ENCODE measurements at regions not wholly inside any gene's neighbourhood (a gene's known extent, or its start where the extent isn't known, plus 50 kb on each side); places are given as distances from the start of the nearest gene placed in this dataset.

- no peak for DNase-seq
Measured at GRCh38 chr2:180187611-180188010, 180.5 kb upstream of the CWC22 start.

DNA sequence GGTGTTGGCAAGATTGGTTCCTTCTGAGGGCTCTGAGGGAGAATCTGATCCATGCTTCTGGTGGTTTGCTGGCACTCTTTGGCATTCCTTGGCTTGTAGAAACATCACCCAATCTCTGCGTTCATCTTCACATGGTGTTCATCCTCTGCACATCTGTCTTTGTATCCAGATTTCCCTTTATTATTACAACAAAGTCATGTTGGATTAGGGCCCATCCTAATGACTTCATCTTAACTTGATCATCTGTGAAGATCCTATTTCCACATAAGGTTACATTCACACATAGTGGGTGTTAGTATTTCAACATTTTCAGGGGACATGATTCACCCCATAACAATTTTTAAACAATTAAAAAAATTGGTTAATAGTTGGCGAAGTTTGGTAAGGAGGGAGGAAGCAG is 177.4 kb upstream of the CWC22 start:
- DNase-seq, result no peak

GRCh38 chr2:180180511-180180910 is 173.4 kb upstream of the CWC22 start:
- no peak for DNase-seq

GRCh38 chr2:180177534-180177933 is 170.4 kb upstream of the CWC22 start:
- DNase-seq, result no peak

- DNase-seq, result no peak
Measured at GRCh38 chr2:180175736-180176135, 168.6 kb upstream of the CWC22 start.

- DNase-seq, result no peak
Measured at GRCh38 chr2:180174580-180174979, 167.5 kb upstream of the CWC22 start.

- no peak for DNase-seq
Measured at GRCh38 chr2:180169474-180169873, 162.4 kb upstream of the CWC22 start.

DNA sequence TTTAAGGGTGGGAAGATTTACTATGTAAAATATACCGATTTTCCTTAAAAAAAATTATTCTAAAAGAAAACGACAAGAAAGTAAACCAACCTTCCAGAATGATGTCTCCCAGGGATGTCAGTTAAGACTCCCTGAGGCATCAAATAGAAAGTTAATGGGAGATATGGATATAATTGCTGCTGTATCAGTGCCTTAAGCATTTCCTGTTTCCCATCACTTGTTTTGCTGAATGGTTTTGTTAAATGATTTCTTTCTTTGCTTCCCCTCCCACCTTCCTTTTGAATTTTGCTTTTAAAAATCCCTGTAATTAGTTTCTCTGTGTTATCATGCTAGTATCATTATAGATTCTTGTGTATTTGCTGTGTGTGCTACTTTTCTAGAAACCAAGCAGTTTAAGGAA is 154.3 kb upstream of the CWC22 start:
- no peak for DNase-seq

GRCh38 chr2:180159921-180160320 is 152.8 kb upstream of the CWC22 start:
- no peak for DNase-seq

GRCh38 chr2:180158961-180159360 is 151.9 kb upstream of the CWC22 start:
- DNase-seq, result no peak

- DNase-seq, result no peak
Measured at GRCh38 chr2:180156651-180157050, 149.6 kb upstream of the CWC22 start.

- DNase-seq, result no peak
Measured at GRCh38 chr2:180150606-180151005, 143.5 kb upstream of the CWC22 start.

DNA sequence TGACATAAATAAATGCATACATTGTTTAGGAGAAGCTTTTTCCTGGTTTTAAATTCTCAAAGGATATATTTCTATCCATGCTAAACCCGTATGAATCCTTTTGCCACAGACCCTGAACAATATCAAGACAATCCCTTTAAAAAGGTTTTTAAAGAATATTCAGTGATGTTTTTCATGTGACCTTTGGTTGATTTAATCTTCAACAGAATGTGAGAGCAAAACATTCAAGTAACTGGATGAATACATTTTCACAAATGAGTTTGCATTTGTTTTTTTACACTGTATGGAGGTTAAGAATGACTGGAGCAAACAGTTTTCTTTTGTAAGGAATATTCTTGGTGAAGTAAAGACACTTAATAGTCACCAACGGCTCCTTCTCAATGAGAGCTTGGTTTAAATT is 139.4 kb upstream of the CWC22 start:
- DNase-seq, result no peak

DNA sequence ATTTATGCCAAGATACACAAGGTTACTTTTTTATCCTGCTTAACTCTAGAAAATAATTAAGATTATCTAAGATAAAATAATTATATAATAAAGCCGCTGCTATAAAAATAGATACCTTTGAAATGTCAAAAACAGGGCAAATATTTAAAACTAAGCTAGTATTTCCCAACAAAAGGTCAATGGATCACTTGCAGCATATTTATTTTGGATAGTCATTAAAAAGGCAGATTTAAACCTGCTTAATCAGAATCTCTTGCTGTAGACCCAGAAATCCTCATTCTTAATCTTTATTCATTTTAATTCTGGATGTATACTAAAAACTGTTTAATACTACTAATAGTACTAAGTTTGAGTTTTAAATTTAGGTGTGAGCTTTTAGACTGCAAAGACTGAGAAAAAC is 139.0 kb upstream of the CWC22 start:
- DNase-seq, result no peak

DNA sequence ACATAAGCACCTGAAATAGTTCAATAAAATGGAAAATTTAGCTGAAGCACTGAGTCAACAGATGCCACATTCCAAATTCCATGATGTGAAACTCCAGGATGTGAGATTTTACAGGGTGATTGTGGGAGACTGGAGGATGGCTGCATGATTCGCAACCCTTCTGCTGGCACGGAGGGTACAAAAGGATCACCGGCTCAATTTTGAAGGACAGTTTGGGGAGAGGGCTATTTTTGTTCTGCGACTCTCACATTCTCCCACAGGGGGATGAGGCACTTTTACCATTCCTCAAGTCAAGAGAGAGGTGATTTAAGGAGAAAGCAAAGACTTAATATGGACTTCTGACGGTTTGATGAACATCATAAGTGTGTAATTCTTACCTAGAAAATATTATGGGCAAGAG is 138.1 kb upstream of the CWC22 start:
- no peak for DNase-seq

GRCh38 chr2:180144338-180144813 is 137.3 kb upstream of the CWC22 start:
- no peak for DNase-seq

GRCh38 chr2:180143633-180144337 is 136.7 kb upstream of the CWC22 start:
- DNase-seq, result no peak

DNA sequence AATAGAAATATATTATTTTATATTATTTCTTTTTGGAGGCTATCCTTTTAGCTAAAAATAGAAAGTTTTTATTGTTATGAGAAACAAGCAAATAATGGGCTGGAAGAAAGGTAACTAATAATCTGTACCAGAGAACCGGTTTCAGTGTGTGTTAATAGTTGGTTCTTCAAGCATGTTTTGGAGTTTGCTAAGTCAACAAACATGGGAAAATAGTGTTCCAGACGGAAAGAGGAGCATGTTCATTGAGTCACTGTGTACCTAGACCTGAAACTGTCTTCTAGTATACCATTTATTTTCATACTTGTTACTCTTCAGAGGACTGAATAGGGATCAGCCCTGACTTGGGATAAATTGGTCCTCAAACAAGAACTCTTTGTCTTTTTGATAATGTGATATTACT is 134.5 kb upstream of the CWC22 start:
- no peak for DNase-seq

DNA sequence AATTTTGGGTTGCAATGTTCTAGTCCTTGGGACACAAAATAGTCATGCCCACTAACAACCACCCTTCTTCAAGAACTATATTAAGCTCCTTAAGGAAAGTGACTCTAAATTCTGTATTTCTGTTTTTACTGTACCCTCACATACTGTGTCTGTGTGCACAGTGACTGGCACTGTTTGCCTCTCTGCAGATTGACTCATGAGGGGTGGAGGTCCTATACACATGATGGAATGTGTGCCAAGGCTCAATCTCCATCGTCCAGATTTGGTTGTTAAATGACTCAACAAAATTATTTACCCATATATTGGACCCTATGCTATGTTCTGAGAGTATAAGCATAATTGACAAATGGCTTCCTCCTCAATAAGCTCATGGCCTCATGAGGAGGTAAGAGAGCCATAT is 126.6 kb upstream of the CWC22 start:
- DNase-seq, result no peak

- DNase-seq, result no peak
Measured at GRCh38 chr2:180130403-180130802, 123.3 kb upstream of the CWC22 start.

- no peak for DNase-seq
Measured at GRCh38 chr2:180128861-180129260, 121.8 kb upstream of the CWC22 start.

- peak; percentile 63 for DNase-seq
Measured at GRCh38 chr2:180125245-180125962, 118.3 kb upstream of the CWC22 start.

GRCh38 chr2:180124273-180125139 is 117.4 kb upstream of the CWC22 start:
- DNase-seq, result no peak

DNA sequence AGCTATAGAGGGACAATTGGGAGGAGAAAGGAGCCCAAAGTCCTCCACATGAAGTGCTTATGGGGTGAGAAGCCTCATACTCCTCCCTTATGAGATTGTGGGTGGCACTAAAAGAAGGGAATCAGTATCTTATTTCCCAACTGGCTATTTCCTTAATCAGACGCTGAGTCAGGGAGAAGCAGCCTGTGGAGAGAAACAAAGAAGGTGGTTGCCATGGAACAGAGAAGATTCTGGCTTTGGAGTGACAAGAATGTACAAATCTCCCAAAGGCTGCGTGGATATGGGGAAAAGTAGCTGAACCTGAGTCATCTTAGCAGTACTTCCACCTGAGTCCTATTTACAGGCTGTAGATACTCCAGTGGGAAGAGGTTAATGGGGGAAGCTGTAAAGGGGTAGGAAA is 115.8 kb upstream of the CWC22 start:
- DNase-seq, result no peak
